ENCODE measurements at regions not wholly inside any gene's neighbourhood (a gene's known extent, or its start where the extent isn't known, plus 50 kb on each side); places are given as distances from the start of the nearest gene placed in this dataset.

DNA sequence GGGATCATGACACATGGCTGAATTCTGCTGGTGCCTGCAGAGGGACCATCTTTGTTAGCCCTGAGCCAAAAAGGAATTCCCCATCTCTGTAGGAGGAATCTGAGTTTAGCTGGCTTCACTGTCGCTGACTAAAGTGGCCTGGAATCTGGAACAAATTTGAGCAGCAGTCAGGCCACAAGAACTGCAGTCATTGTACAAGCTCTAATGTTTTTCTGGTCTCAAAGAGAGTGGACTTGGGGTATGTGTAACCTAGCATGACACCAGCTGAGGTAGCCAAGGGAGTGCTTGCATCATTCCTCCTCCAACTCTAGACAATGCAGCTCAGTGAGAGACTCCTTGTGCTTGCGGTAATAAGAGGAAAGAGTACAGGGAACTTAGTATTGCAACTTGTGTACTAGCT is 539.1 kb upstream of the LRRTM4 start:
- DNase-seq (ENCODE audit: low read depth in 2 of 2) = peak in 1 of 2 donors; percentile 2
- no peak overlapping the region for H3K27ac ChIP-seq (ENCODE audit: insufficient read depth, low read length)
- no peak overlapping the region for H3K9ac ChIP-seq (ENCODE audit: insufficient read depth, low read length)
- no peaks in the 10 kb centered on the region for H3K79me2 ChIP-seq (ENCODE audit: control insufficient read depth, insufficient read depth, low read length)
- H3K27me3 ChIP-seq (ENCODE audit: control insufficient read depth, insufficient read depth, low read length) = no peaks in the 10 kb centered on the region
- TF ChIP-seq, protein P1, sequence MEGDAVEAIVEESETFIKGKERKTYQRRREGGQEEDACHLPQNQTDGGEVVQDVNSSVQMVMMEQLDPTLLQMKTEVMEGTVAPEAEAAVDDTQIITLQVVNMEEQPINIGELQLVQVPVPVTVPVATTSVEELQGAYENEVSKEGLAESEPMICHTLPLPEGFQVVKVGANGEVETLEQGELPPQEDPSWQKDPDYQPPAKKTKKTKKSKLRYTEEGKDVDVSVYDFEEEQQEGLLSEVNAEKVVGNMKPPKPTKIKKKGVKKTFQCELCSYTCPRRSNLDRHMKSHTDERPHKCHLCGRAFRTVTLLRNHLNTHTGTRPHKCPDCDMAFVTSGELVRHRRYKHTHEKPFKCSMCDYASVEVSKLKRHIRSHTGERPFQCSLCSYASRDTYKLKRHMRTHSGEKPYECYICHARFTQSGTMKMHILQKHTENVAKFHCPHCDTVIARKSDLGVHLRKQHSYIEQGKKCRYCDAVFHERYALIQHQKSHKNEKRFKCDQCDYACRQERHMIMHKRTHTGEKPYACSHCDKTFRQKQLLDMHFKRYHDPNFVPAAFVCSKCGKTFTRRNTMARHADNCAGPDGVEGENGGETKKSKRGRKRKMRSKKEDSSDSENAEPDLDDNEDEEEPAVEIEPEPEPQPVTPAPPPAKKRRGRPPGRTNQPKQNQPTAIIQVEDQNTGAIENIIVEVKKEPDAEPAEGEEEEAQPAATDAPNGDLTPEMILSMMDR (conservative IDR thresholded peaks at IDR 0.05 in 1 of 2, IDR thresholded peaks at IDR 0.05 in 1 of 2; ENCODE audit: low read depth in 1 of 2, low read length in 2 of 2) = no peak
- TF ChIP-seq EZH2 (IDR thresholded peaks at IDR 0.05; ENCODE audit: low read length, missing control alignments) = no peak
- H3K4me3 ChIP-seq (replicated peaks in 1 of 4; ENCODE audit: control extremely low read depth in 1 of 4, insufficient read depth in 1 of 4, low read depth in 3 of 4, low read length in 4 of 4) = no peak overlapping the region
- H3K9me3 ChIP-seq (ENCODE audit: control insufficient read depth, insufficient read depth, low read depth, low read length) = no peaks in the 10 kb centered on the region
- no peak overlapping the region for H3K4me2 ChIP-seq (ENCODE audit: extremely low read depth, insufficient read depth, low read length)
- H3K36me3 ChIP-seq (ENCODE audit: control insufficient read depth, insufficient read depth, low read length) = no peaks in the 10 kb centered on the region
- H3K4me1 ChIP-seq (ENCODE audit: control insufficient read depth, extremely low read depth, insufficient read depth, low read length) = no peaks in the 10 kb centered on the region
- no peaks in the 10 kb centered on the region for H4K20me1 ChIP-seq (ENCODE audit: control insufficient read depth, extremely low read depth, insufficient read depth, low read length)
- no peak overlapping the region for H2AFZ ChIP-seq (ENCODE audit: low read length)

DNA sequence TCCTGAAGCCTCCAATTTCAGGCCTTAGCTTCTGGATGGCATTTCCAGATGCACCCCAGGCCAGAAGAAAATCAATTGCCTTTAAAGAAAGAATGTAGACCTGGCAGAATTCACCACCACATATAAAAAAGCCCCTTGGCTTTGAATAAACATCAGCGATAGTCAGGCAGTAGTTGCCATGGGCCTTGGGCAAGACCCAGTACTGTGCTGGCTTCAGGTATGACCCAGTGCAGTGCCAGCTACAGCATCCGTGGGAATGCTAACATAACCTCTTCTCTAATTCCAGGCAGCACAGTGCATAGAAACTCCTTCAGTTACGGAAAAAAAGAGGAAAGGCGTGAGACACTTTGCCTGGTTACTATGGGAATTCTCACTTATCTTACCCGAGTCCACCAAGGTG is 539.6 kb upstream of the LRRTM4 start:
- H4K20me1 ChIP-seq (ENCODE audit: control insufficient read depth, extremely low read depth, insufficient read depth, low read length) = no peaks in the 10 kb centered on the region
- H3K4me1 ChIP-seq (ENCODE audit: control insufficient read depth, extremely low read depth, insufficient read depth, low read length) = no peaks in the 10 kb centered on the region
- no peak overlapping the region for H3K4me2 ChIP-seq (ENCODE audit: extremely low read depth, insufficient read depth, low read length)
- H3K27ac ChIP-seq (ENCODE audit: insufficient read depth, low read length) = no peak overlapping the region
- H3K36me3 ChIP-seq (ENCODE audit: control insufficient read depth, insufficient read depth, low read length) = no peaks in the 10 kb centered on the region
- no peaks in the 10 kb centered on the region for H3K9me3 ChIP-seq (ENCODE audit: control insufficient read depth, insufficient read depth, low read depth, low read length)
- H3K9ac ChIP-seq (ENCODE audit: insufficient read depth, low read length) = no peak overlapping the region
- no peak overlapping the region for H2AFZ ChIP-seq (ENCODE audit: low read length)
- no peak for DNase-seq (ENCODE audit: low read depth in 2 of 2)
- no peak for TF ChIP-seq EZH2 (IDR thresholded peaks at IDR 0.05; ENCODE audit: low read length, missing control alignments)
- TF ChIP-seq, protein P1 (conservative IDR thresholded peaks at IDR 0.05 in 1 of 2, IDR thresholded peaks at IDR 0.05 in 1 of 2; ENCODE audit: low read depth in 1 of 2, low read length in 2 of 2) = no peak
- H3K4me3 ChIP-seq (replicated peaks in 1 of 4; ENCODE audit: control extremely low read depth in 1 of 4, insufficient read depth in 1 of 4, low read depth in 3 of 4, low read length in 4 of 4) = no peak overlapping the region
- H3K79me2 ChIP-seq (ENCODE audit: control insufficient read depth, insufficient read depth, low read length) = no peaks in the 10 kb centered on the region
- H3K27me3 ChIP-seq (ENCODE audit: control insufficient read depth, insufficient read depth, low read length) = no peaks in the 10 kb centered on the region

DNA sequence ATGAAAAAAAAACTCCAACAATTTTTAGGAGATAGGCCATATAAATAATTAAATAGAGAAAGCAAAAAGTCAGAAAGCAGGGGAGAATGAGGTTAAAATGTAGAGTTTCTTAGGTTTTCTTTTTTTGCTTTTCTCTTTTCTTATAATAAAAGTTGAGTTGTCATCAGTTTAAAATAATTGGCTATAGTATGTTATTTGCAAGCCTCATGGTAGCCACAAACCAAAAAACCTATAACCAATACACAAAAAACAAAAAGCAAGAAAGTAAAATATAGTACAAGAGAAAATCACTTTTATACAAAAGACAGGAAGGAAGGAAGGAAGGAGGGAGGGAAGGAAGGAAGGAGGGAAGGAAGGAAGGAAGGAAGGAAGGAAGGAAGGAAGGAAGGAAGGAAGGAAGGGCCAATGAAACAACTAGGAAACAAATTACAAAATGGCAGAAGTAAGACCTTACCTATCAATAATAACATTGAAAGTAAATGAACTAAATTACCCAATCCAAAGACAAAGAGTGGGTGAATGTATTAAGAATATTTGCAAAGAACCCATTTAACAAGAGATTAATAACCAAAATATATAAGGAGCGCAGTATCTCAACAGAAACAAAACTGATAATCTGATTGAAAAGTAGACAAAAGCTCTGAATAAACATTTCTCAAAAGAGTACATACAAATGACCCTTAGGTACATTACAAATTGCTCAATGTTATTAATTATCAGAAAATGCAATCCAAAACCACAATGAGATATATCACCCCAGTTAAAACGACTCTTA is 541.3 kb upstream of the LRRTM4 start:
- DNase-seq (ENCODE audit: low read depth in 2 of 2) = no peak
- Histone ChIP-seq H3K27me3 (ENCODE audit: control insufficient read depth, insufficient read depth, low read length) (no peaks in the 10 kb centered on the region), H2AFZ (ENCODE audit: low read length) (no peak overlapping the region), H3K79me2 (ENCODE audit: control insufficient read depth, insufficient read depth, low read length) (no peaks in the 10 kb centered on the region), H3K4me2 (ENCODE audit: extremely low read depth, insufficient read depth, low read length) (no peak overlapping the region), H3K9ac (ENCODE audit: insufficient read depth, low read length) (no peak overlapping the region), H3K36me3 (ENCODE audit: control insufficient read depth, insufficient read depth, low read length) (no peaks in the 10 kb centered on the region), H3K27ac (ENCODE audit: insufficient read depth, low read length) (no peak overlapping the region), H3K4me1 (ENCODE audit: control insufficient read depth, extremely low read depth, insufficient read depth, low read length) (no peaks in the 10 kb centered on the region), H4K20me1 (ENCODE audit: control insufficient read depth, extremely low read depth, insufficient read depth, low read length) (no peaks in the 10 kb centered on the region), H3K4me3 (replicated peaks in 1 of 4; ENCODE audit: control extremely low read depth in 1 of 4, insufficient read depth in 1 of 4, low read depth in 3 of 4, low read length in 4 of 4) (no peak overlapping the region), H3K9me3 (ENCODE audit: control insufficient read depth, insufficient read depth, low read depth, low read length) (no peaks in the 10 kb centered on the region)
- TF ChIP-seq, protein P1 (conservative IDR thresholded peaks at IDR 0.05 in 1 of 2, IDR thresholded peaks at IDR 0.05 in 1 of 2; ENCODE audit: low read depth in 1 of 2, low read length in 2 of 2) = no peak
- TF ChIP-seq EZH2 (IDR thresholded peaks at IDR 0.05; ENCODE audit: low read length, missing control alignments) = no peak
